ENCODE measurements at regions not wholly inside any gene's neighbourhood (a gene's known extent, or its start where the extent isn't known, plus 50 kb on each side); places are given as distances from the start of the nearest gene placed in this dataset.
A peak's percentile ranks its signal among the peaks of the same experiment; 100 is the strongest.

DNA sequence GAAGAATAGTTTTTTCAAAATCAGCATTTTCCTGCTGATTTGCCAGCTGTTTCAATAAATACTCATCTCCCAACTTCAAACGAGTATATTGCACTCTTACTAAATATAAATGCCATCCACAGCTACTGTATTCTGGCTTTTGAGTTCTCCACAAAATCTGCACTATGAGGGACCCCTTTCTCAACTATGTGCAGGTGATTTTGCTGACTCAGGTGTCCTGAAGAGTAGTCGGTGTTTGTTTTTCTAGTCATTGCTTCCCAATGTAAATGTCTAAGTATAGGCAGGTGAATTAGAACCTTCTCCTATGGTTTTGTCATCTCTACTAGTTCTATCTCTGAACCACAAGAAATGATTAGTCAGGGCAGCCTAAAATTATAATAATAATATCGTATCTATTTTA is 616.8 kb upstream of the MEF2C start (continued):
- TF ChIP-seq CHD1 (IDR thresholded peaks at IDR 0.05; ENCODE audit: low read depth, low read length) (no peak), BRCA1 (IDR thresholded peaks at IDR 0.05; ENCODE audit: low read depth, low read length) (no peak), CBX5 (IDR thresholded peaks at IDR 0.05; ENCODE audit: low read depth, low read length) (no peak), SP2 (IDR thresholded peaks at IDR 0.05; ENCODE audit: low read length) (no peak), MAFK (IDR thresholded peaks at IDR 0.05; ENCODE audit: low read depth, low read length) (peak; percentile 90), RNF2 (IDR thresholded peaks at IDR 0.05; ENCODE audit: borderline replicate concordance, low read depth, low read length, missing control alignments, poor library complexity, severe bottlenecking) (no peak), KDM5A (IDR thresholded peaks at IDR 0.05; ENCODE audit: low read length) (no peak)
